HG03175 (cell line): ENCODE measurements at regions not wholly inside any gene's neighbourhood (a gene's known extent, or its start where the extent isn't known, plus 50 kb on each side); places are given as distances from the start of the nearest gene placed in this dataset.

Experiments
- ATAC-seq: cut with Tn5 transposase; IDR thresholded peaks from one replicate; pipeline ENCODE4 v1.9.1; 2021; ENCODE audit warnings: mild to moderate bottlenecking, moderate library complexity; ENCODE audit not compliant: unreplicated experiment

DNA sequence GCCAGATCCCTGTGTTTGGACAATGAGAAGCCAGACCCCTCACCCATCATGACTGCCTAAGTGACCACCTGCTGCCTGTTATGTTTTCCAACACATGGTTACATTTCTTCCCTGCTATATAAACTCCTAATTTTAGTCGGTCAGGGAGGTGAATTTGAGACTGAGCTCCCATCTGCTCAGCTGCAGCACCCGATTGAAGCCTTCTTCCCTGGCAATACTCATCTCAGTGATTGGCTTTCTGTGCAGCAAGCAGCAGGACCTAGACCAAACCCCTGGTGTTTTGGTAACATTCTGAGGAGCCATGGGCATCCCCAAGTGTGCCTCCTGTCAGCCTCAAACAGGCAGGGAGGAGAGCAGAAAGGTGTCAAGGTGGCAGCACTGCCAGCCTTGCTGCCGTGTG, 141.2 kb downstream of the CD8B2 start:
- no peak for ATAC-seq

DNA sequence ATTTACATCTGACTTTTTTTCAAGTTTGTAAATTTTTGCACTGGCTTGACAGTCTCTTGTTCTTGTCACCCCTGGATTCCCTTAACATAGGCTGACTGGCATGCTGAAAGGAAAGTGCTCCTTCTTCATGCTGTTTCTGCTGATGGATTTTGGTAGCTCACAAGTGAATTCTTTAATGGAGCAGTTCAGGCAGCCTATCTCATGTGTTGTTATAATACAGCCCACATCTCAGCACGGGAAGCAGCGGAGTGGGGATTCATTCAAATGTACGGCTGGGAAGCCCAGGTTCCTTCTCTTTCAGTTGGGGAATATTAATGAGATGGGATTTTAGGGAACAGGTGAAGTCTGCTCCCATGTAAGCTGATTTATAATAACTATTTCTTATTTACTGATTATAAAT, 142.8 kb downstream of the CD8B2 start:
- ATAC-seq: no peak

DNA sequence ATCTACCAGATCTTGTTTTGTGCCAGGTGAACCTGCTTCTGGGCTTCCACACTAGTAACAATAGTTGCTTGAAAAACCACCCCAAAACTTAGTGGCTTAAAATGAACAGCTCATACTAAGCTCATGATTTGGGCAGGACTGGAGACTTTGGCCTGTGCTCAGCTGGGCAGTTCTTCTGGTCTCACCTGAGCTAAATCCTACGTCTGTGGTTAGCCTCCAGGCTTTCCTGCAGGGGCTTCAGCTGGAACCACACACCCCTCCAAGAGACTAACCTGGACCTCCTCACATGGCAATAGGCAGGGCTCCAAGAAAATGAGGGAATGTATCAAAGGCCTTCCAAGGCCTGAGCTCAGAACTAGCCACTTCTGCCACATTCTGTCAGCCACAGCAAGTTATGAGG, 144.1 kb downstream of the CD8B2 start:
- no peak for ATAC-seq

DNA sequence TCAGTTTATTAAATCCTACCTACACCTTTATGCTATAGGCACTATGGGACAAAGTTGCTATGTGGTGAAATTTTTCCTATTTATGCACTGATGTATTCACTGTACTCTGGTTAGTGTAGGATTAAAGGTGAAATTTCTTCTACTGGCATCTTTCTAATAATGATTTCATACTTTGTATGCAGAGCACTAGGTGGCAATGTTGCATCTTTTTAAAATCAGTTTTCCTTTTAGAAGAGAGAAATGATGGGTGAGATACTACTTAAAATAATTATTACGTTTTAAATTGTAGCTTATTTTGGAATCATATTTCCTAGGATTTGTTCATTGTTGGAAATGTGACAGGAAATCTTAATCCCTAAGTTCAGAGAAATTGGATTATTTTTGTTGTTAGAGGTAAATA, 150.9 kb downstream of the CD8B2 start:
- ATAC-seq: no peak

DNA sequence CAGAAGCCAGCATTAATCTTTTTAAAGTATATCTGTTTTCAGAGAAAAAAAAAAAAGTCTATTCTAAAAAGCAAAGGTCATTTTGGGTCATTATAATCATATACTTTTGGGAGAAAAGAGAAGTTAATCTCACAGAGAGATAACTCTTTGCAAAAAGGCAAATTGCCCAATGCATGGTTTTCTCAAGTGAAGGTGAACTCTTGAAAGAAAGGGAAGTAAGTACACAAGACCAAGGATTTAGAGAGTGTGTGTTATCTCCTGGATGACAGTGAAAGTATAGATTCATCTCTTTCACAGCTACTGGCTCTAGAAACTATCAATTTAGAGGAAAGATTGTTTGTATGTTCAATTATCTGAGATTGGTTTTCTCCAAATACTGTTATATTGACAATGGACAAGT, 151.4 kb downstream of the CD8B2 start:
- ATAC-seq: no peak

DNA sequence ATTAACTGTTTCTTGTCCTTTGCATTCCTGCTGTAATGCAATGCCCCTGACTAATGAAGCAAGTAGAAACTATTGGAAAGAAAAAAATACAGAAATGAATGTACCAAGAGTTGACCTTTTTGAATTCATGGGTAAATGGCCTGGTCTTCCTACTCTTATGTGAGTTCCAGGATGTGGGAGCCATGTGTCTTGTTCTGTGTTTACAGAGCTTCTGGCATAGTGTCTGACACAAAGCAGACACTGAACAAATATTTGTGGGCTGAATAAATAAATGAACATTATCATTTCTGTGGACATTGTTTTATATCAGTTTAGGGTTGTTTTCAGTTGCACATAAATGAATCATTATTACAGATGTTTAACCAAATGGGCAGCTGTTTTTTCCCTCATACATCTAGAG, 155.5 kb downstream of the CD8B2 start:
- no peak for ATAC-seq

DNA sequence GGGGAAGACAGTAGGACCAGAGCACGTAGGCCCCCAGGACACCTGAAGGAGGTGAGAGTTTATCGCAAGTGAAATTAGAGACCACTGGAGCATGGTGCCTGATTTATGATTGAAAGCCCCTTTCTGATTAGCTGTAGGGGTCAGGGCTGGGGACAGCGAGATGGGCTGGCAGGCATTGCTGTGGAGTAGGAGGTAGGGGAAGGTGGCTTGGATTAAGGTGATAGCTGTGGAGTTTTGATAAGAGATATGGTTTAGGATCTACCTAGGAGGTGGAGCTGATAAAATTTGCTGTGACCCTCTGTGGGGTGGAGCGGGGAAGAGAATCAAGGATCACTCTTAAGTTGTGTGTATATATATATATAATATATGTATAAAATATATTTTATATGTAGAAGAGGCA, 157.5 kb downstream of the CD8B2 start:
- ATAC-seq: no peak

DNA sequence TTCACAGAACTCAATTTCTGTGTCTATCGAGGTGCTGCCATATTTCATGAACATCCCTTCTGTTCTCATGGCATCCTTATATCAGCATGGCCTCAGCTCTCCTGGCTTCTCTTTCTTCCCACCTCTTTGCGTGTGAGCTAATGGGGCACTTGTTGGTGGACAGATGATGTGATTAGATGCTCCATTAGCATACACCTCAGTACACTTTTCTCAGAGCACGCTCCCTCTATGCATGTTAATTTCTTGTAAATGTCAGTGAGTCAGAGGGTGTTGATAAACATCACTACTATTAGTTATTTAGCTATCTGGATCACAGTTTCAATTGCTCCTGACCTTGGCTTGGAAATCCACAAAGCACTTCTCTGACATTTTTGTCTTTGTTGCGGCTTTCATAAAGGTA, 159.4 kb downstream of the CD8B2 start:
- no peak for ATAC-seq

DNA sequence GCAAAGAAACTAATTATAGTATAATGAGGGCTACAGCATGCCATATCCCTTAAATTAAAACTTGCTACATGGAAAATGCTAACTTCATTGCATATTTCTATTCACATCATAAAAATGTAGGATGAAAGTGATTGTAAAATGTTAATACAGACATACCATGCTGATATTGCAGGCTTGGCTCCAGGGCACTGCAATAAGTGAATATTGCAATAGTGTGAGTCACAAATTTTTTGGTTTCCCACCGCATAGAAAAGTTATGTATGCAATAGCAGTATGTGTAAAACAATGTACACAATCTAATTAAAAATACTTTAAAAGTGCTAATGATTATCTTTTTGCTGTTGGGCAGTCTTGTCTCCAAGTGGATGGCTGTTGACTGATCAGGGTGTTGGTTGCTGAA, 162.1 kb downstream of the CD8B2 start:
- no peak for ATAC-seq

DNA sequence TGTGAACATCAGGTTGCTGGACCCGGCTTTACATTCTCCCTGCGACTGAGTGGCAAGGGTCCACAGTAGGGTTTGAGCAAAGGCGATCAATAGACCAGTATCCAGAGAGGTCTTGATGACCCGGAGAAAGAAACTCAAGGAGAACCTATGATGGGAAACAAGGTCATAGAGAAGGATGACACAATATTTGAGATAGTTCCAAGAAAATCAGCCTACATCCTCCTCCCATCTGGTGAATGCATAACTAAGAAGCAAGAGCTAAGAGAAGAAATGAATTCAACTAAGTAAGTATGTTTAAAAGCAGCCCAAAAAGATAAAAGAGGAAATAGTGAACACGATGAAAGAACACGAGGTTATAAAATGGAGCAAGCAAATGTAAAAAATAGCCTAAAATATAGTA, 166.3 kb downstream of the CD8B2 start:
- ATAC-seq: no peak

DNA sequence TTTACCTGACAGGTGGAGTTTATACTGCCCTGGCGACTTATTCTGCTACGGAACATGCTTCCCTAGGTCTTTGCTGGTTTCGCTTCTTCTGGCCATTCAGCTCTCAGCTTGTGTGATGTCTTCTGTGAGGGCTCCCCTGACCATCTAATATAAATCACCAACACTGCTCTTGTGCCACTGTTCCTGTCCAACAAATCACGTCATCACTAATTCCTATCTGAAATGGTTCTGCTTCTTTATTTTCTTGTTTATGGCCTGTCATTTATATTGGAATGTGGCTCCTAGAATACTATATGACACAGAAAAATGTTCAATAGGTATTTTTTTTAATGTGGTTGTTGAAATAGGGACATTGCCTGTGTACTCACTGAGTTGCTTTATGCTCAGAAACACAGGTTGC, 171.5 kb downstream of the CD8B2 start:
- ATAC-seq: no peak

DNA sequence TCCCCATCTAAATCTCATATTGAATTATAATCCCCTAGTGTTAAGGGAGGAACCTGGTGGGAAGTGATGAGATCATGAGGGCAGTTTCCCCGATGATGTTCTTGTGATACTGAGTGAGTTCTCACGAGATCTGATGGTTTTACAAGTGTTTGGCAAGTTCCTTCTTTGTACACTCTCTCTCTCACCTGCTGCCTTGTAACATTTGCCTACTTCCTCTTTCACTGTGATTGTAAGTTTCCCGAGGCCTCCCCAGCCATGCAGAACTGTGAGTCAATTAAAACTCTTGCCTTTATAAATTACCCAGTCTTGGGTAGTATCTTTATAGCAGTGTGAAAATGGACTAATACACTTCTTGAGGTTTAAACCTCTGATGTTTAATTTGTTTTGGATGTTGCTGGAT, 177.5 kb downstream of the CD8B2 start:
- ATAC-seq: peak; percentile 81

DNA sequence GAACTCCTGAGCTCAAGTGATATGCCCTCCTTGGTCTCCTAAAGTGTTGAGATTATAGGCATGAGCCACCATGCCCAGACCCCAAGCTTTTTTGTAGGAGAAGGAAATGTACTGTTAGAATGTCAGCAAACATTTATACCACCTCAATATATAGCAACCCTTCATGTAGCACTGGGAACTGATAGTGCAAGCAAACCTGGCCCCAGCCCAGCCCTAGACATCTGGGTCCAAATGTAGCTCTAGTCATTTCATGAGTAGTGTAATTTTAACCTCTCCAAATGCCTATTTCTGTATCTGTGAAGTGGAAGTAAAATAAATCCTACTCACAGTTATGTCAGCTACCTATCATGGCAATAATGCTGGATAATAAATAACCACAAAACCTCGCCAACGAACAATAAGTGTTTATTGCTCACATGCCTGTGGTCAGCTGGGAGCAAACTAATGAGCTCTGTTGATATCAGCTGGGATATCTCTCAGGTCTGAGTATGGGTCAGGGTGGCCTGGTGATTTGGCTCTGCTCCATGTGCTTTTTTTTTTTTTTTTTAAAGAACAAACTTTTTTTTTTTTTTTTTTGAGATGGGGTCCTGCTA, 180.4 kb downstream of the CD8B2 start:
- ATAC-seq: no peak

DNA sequence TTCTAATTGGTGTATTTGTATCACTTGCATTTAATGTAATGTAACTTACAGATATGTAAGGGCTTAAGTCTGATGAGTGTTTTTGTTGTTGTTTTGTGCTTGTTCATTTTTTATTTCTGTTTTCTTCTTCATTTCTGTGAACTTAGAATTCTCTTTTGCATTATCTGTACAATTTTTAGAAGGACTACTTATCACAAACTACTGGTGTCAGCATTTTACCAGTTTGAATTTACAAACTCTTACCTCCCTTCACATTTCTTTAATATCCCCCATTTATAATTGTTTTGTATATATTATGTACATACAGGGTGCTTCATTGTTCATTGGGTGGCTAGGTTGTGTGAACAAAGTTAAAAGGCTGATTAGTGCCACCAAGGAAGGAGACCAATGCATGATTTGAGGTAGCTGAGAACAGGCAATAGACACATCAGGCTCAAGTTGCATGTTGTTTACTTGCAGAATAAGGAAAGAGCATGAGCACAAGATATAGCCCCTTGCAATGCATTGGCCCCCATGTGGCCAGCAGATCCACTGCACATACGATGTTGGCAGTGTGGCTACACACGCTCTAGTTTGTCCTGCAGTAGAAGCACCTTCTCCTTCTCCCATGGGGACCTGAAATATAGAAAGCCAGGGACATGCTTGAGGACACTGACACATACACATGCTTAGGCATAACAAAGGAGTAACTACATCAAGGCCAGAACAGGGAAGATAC, 198.2 kb downstream of the CD8B2 start:
- ATAC-seq: no peak

DNA sequence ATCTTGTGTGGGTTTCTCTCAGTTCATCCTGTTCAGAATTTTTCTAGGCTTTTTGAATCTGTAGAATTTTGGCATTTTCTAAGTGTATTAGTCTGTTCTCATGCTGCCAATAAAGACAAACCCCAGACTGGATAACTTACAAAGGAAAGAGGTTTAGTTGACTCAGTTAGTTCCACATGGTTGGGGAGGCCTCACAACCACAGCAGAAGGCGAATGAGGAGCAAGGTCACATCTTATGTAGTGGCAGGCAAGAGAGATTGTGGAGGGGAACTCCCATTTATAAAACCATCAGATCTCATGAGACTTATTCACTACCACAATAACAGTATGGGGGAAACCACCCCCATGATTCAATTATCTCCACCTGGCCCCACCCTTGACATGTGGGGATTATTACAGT, 199.2 kb downstream of the ST6GAL2 start:
- ATAC-seq: no peak

DNA sequence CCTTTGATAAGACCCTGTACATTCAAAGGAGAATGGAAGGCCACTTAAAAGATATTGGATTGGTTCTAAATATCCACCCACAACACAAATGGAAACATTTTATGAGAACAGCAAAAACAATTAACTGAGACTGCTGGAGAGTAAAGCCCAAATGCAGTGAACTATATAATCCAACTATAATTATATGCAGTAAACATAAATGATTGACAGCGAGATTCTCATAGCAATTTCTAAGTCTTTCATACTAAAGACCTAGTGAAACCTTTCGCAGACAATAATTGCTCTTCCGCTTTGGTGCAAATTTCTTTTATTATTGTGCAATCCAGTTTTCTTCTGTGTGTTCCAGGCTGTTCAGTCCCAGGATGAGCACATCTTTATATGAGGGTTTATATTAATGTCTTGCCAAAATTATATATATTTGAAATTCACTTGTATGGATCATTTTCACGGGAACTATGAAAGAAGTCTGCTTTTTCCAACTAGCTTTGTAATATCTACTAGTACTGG, 190.9 kb downstream of the ST6GAL2 start:
- no peak for ATAC-seq

DNA sequence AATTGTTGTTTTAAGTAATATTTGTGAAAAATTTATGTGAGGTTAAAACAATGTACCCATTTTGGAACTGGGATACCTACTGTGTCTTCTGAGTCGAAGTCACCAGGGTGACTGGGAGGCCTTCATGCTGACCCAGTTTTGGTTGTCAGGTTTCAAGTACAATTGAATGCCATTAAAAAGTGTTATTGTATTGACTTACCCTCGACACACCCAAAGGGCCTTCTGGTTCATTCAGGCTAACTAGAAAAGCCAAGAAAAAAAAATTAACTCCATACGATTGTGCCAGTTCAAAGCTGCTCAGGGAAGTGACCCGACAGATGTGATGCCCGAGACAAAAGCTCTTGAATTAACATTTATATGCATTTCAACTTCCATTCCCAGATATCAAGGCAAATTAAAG, 190.0 kb downstream of the ST6GAL2 start:
- ATAC-seq: no peak

DNA sequence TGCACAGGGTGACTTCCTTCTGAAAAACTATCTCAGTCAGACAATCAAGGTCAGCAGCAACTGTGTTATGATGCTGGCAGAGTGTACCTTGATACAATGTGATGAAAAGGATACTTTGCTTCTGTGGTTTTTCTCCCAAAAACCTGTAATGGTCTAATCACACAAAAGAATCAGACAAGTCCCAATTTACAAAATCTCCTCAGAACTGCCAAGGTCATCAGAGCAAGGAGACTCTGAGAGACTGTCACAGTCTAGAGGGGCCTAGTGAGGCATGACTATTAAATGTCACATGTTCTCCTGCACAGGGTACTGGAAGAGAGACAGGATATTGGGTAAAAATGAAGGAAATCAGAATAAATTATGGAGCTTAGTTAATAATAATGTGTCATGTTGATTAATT, 185.4 kb downstream of the ST6GAL2 start:
- ATAC-seq: no peak

DNA sequence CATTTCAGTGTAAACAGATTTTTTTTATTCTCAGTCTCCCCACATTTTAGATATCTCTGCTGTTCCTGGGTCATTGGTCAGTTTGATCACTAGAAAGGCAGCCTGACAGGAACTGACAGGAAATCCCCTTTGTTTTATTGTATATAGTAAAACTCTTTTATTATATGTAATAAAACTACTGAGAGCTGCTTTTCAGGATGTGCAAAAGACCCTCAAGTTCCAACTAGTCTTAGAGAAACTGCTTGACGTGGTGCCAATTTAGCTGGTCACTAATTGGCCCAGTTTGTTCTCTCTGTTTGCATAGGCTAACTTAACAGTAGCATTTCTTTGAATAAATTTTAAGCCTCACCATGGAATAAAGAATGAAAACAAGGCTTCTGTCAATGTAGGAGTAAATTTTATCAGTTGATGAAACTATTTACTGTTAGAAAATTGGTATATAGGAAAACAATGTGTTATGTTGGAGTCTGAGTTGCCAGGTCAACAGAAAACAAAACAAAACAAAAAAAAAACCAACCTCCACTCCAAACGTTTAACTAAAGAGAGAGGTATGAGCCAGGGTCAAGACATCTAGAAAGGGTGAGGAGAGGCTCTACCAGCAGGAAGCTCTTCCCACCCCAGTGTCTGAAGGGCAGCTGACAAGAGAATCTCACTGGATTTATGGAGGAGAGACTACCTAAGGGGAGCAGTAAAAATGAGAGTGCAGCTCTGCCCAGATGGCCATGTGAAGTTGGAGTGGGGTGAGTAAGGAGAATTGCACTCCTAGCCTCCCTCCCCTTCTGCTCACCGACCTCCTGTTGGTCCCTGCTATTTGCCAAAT, 184.6 kb downstream of the ST6GAL2 start:
- ATAC-seq: no peak

DNA sequence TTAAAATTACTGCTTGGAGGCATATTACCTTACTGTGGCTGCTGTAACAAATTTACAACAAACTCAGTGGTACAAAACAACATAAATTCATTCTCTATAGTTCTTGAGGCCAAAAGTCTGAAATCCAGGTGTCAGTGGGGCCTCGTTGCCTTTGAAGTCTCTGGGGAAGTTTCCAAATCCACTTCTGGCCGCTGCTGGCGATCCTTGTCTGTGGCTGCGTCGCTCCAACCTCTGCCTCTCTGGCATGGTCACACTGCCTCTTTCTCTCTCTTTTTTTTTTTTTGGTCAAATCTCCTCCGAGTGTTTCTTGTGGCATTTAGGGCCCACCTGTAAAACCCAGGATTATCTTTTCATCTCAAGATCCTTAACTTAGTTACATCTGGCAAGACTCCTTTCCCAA, 182.8 kb downstream of the ST6GAL2 start:
- no peak for ATAC-seq

DNA sequence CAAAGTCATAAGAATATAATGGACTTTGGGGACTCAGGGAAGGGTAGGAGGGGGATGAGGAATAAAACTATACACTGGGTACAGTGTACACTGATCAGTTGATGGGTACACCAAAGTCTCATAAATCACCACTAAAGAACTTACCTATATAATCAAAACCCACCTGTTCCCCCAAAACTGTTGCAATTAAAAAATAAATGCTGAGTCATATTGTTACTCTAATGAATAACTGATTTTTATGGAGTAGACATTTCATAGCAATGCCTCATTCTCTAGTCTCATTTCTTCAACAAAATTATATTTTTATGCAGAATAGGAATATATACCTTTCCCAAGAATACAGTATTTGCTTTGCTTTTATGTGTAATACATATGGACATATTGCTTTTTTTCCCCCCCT, 181.2 kb downstream of the ST6GAL2 start:
- no peak for ATAC-seq

DNA sequence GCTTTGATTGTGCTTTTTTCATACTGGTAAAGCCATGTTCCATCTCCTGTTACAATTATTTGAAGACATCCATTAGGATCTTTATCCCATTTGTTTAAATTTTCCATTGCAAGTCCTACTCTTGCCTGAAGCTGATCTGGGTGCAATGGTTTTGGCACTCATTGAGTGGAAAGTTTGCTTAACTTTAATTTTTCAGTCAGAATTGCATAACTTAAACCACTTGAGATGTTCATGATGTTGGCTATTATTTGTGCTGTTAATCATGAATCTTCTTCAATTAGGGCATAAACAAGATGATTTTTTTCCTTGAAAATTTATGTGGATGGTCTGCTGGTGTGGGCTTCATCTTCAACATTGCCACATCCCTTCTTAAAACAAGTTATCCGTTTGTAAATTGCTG, 180.1 kb downstream of the ST6GAL2 start:
- ATAC-seq: no peak
